ENCODE measurements at regions not wholly inside any gene's neighbourhood (a gene's known extent, or its start where the extent isn't known, plus 50 kb on each side); places are given as distances from the start of the nearest gene placed in this dataset.

DNA sequence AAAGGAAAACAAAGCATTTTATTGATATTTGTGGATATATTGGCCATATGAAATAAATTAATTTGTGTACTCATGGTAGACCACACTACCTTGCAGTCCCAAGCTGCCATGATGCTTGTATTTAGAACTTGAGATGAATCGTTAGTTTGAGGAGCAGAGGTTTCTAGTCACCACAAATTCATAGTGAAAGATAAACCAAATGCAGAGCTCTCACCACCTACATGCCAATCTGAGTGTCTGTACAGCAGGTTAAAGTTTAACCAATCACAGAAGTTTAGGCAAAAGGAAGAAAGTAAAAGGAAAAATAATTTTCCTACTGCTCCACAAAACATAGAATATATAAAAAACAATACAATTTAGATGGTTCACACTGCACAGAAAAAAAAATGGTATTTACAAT, 163.6 kb upstream of the FTMT start:
- no peak for DNase-seq (ENCODE audit: insufficient read length, low spot score)
- FAIRE-seq = no peak
- TF ChIP-seq, protein P1, sequence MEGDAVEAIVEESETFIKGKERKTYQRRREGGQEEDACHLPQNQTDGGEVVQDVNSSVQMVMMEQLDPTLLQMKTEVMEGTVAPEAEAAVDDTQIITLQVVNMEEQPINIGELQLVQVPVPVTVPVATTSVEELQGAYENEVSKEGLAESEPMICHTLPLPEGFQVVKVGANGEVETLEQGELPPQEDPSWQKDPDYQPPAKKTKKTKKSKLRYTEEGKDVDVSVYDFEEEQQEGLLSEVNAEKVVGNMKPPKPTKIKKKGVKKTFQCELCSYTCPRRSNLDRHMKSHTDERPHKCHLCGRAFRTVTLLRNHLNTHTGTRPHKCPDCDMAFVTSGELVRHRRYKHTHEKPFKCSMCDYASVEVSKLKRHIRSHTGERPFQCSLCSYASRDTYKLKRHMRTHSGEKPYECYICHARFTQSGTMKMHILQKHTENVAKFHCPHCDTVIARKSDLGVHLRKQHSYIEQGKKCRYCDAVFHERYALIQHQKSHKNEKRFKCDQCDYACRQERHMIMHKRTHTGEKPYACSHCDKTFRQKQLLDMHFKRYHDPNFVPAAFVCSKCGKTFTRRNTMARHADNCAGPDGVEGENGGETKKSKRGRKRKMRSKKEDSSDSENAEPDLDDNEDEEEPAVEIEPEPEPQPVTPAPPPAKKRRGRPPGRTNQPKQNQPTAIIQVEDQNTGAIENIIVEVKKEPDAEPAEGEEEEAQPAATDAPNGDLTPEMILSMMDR (IDR thresholded peaks at IDR 0.05; ENCODE audit: insufficient read depth, missing control alignments) = no peak

DNA sequence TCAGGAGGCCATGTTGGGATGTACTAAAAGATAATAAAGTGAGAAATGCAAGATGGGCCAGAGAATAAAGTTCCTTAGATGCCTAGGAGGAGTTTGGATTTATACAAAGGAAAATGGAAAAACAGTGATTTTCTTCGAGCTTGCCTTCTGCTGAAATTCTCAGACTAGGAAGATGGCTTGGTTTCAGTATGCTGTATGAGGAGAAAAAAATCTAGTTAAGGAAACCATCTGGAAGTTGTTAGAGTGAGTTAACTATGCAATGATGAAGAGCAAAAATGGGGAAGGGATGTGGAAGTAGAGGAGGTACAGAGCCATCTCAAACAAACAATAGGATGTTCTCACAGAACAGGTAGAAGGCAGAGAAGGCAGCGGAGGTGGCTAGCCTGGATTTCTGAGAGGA, 162.9 kb upstream of the FTMT start:
- DNase-seq (ENCODE audit: insufficient read length, low spot score) = no peak
- TF ChIP-seq, protein P1 (IDR thresholded peaks at IDR 0.05; ENCODE audit: insufficient read depth, missing control alignments) = no peak
- FAIRE-seq = no peak

DNA sequence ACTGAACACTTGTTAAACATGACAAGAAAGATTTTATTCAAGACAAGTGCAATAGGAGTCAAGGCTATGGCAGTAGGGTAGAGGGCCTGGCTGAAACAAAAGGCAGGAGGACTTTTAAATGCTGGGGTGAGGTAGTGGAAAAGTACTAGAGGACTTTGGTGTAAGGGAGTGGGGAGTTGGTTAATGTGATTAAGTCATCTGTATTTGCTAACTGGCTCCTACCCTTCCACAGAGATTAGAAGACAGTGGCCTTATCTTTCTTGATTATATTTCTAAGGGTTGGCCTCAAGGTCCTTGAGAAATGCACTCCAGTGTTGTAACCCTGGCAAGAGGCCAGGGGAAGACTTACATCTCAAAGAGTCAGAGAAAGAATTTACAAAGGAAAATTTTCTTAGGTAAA, 160.2 kb upstream of the FTMT start:
- no peak for DNase-seq (ENCODE audit: insufficient read length, low spot score)
- FAIRE-seq = no peak

DNA sequence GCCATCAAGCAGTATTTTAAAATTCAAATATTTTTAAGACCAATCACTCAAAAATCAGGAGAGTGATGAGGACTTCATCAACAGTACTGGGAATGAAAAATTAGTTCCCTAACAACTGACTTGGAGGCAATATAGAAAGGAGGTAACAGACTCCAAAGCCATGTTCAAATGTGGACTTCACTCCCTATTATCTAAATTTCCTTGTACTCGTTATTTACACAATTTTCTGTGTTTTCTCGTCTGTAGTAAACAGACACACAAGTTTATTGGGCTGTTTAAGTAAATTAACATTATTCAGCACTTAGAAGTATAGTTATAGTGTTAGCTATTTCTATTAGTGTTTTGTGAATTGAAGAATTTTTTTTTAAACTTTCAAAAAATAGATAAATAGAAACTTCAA, 159.5 kb upstream of the FTMT start:
- TF ChIP-seq, protein P1 (IDR thresholded peaks at IDR 0.05; ENCODE audit: insufficient read depth, missing control alignments) = no peak
- FAIRE-seq = no peak
- no peak for DNase-seq (ENCODE audit: insufficient read length, low spot score)

More for the DNA sequence above, 160.2 kb upstream of the FTMT start:
- TF ChIP-seq, protein P1 (IDR thresholded peaks at IDR 0.05; ENCODE audit: insufficient read depth, missing control alignments) = no peak

DNA sequence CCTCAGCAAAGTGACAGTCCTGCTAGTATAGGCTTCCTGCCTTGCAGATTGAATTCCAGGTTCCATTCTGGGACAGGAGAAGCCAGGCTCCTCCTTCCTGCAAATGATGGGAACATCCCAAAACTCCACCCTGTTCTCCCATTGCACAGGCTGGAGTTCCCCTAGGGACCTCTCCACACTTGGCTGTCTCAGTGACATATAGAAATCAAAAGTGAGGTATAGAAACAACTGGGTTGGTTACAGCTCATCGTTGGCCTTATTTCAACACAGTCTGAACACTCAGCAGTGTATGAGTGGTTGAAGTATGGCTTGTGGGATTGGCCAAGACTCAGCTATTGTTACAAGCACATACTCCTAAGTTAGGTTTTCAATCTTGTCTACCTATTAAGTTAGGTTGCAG, 157.8 kb upstream of the FTMT start:
- DNase-seq (ENCODE audit: insufficient read length, low spot score) = no peak
- TF ChIP-seq, protein P1 (IDR thresholded peaks at IDR 0.05; ENCODE audit: insufficient read depth, missing control alignments) = no peak
- FAIRE-seq = no peak

DNA sequence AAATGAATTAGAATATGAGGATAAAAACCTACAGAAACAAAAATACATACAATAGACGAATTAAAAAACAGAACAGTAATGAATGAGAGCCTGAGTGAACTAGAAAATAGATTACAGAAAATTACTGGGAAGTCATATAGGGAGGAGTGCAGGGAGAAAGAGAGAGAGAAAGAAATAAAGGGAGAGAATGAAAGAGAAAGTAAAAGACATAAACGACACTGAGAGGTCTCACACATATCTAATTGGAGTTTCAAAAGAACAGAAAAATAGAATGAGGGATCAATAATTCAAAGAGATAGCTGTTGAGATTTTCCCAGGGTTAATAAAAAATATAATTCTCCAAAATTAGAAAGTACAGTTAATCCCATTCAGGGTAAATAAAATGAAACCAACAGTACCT, 156.4 kb upstream of the FTMT start:
- TF ChIP-seq, protein P1 (IDR thresholded peaks at IDR 0.05; ENCODE audit: insufficient read depth, missing control alignments) = no peak
- DNase-seq (ENCODE audit: insufficient read length, low spot score) (no peak), FAIRE-seq (no peak)

DNA sequence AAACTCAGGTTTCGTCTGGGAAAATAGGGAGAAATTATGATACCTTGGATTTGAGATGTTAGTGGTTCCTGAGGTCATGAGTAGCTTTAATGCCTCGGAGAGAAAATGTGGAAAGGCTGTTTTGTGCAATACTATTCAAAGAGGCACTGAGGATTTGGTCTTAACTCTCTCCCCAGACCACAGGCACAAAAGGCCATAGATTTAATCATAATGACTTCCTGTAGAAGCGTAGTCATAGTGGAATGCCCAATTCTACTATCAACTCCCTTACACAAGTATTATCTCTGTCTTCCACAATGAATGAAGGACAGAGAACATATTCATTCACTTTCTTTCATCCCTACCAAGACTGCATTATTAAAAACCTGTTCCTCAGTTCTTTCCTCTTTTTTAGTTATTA, 153.0 kb upstream of the FTMT start:
- FAIRE-seq (no peak), DNase-seq (ENCODE audit: insufficient read length, low spot score) (no peak)
- TF ChIP-seq, protein P1 (IDR thresholded peaks at IDR 0.05; ENCODE audit: insufficient read depth, missing control alignments) = no peak

Data from D721Med (cell line).